ENCODE measurements at regions not wholly inside any gene's neighbourhood (a gene's known extent, or its start where the extent isn't known, plus 50 kb on each side); places are given as distances from the start of the nearest gene placed in this dataset.

GRCh38 chr1:229017091-229017490 lies 253.8 kb upstream of the RAB4A start:
- no peak for TF ChIP-seq EZH2 (IDR thresholded peaks at IDR 0.05; ENCODE audit: low read depth, unreplicated experiment)
- no peak for TF ChIP-seq STAT1 (IDR thresholded peaks at IDR 0.05; ENCODE audit: unreplicated experiment)
- TF ChIP-seq NANOG (IDR thresholded peaks at IDR 0.05; ENCODE audit: borderline replicate concordance): no peak
- no peak for TF ChIP-seq CTCF (conservative IDR thresholded peaks at IDR 0.05; ENCODE audit: low read depth in 2 of 2)
- TF ChIP-seq ETS1 (IDR thresholded peaks at IDR 0.05): no peak
- TF ChIP-seq REST (IDR thresholded peaks at IDR 0.05; ENCODE audit: unreplicated experiment): no peak
- no peak for TF ChIP-seq ZNF331 (CRISPR knock-in tag; IDR thresholded peaks at IDR 0.05; ENCODE audit: low read depth)

All from GM23338 (cell line).